A673 (cell line): ENCODE measurements at regions not wholly inside any gene's neighbourhood (a gene's known extent, or its start where the extent isn't known, plus 50 kb on each side); places are given as distances from the start of the nearest gene placed in this dataset.

ENCODE experiments used
- CTCF ChIP-seq: fragments of 300-800, 200-600 bp; sonication (generic); conservative IDR thresholded peaks from 2 replicates; pipeline ENCODE4 v1.5.1; 2017; ENCODE audit warnings: low read depth, mild to moderate bottlenecking, antibody characterized with exemption, low read length, moderate library complexity, mixed read lengths
- EZH2 ChIP-seq: fragments of 200-600 bp; sonication (generic); IDR thresholded peaks from 2 replicates; pipeline ENCODE4 v1.6.1; 2017; ENCODE audit warnings: borderline replicate concordance, low read depth, mild to moderate bottlenecking, mixed read lengths, antibody characterized with exemption, low read length; ENCODE audit not compliant: poor library complexity, severe bottlenecking

- no peak for TF ChIP-seq CTCF
- no peak for TF ChIP-seq EZH2
Measured at GRCh38 chr5:34517249-34517648, 138.9 kb upstream of the RAI14 start.
